ENCODE measurements at regions not wholly inside any gene's neighbourhood (a gene's known extent, or its start where the extent isn't known, plus 50 kb on each side); places are given as distances from the start of the nearest gene placed in this dataset.

DNA sequence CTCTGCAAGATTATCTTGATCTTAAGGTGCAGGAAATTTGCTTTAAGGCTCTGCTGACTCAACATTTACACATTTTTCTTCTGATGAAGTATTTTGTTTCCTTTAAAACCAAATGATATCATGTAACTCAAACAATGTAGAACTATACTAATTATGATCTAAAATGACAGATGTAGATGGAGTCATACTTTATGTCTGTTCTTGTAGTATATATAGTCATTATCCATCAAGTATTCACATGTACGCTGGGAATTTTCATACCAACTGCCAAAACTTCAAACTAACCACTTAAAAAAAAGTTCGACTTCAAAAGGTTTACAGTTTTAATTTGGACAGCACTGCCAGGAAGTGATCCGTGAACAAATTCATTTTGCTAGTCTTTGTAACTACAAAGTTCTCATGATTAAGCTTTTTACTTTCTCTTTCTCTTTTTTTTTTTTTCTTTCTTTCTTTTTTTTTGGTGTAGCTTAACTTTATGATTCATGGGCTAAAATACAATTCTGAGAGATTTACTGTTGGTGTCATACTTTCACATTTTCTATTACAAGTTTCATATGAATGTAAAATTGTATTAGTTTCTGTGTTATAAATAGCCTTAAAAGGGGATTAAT lies 509.0 kb upstream of the CXADR start:
- H3K27me3 ChIP-seq = no peaks in the 10 kb centered on the region
- no peak for DNase-seq (ENCODE audit: low spot score in 2 of 2)
- peaks cover 18% of the 10 kb centered on the region for H3K4me1 ChIP-seq
- TF ChIP-seq POLR2AphosphoS5 (IDR thresholded peaks at IDR 0.05) (no peak), EP300 (IDR thresholded peaks at IDR 0.05) (no peak), POLR2A (IDR thresholded peaks at IDR 0.05) (no peak), CTCF (IDR thresholded peaks at IDR 0.05) (no peak)
- no peaks in the 10 kb centered on the region for H3K9me3 ChIP-seq
- no peak overlapping the region for H3K27ac ChIP-seq
- under 1% methylated on average over 3 of the region's 3 CpGs for WGBS
- H3K4me3 ChIP-seq = no peak overlapping the region
- no peaks in the 10 kb centered on the region for H3K36me3 ChIP-seq

DNA sequence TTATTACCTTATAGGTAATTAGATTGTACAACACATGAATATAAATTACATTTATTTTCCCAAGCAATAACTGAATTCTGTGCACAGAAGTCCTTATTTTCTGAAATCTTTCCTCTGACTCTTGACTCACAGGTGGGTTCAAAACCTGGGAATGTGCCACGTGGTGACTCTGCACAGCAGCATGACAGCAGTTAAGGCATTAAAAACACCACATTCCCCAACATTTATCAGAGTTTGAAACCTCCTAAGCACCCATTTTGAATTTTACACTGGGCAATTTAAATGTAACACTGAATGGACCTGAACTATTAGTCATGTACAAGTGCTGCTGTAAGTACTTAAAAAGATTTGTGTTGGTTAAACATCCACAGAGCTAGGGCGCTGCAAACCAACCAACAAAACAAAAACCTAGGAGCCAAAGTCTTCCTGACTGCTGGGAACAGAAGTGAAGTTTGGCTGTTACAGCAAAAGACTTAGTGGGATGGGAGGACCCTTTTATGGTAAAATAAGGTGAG lies 480.6 kb upstream of the CXADR start:
- TF ChIP-seq POLR2AphosphoS5 (IDR thresholded peaks at IDR 0.05) (no peak), EP300 (IDR thresholded peaks at IDR 0.05) (no peak), CTCF (IDR thresholded peaks at IDR 0.05) (no peak), POLR2A (IDR thresholded peaks at IDR 0.05) (no peak)
- 85% methylated on average over 2 of the region's 2 CpGs for WGBS
- Histone ChIP-seq H3K9me3 (peaks cover 8% of the 10 kb centered on the region), H3K4me3 (no peak overlapping the region), H3K36me3 (no peaks in the 10 kb centered on the region), H3K27me3 (no peaks in the 10 kb centered on the region), H3K27ac (no peak overlapping the region), H3K4me1 (no peaks in the 10 kb centered on the region)
- DNase-seq (ENCODE audit: low spot score in 2 of 2) = no peak

DNA sequence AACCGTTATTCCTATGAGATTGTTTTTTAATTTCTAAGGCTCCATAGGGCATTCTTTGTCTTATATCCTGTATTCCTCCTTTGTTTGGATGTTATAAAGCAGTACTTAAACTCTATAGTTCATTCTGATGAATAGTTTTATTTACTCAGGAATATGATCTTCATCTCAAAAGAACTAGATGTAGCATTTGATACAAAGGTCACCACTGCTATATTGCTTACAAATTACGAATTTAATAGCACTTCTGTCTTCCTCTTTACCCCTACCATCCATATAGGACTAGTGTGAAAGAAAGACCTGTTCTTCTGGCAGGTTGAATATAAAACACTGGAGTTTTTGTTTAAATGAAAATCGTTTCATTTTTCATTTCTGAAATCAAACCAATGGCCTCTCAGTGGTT lies 468.1 kb upstream of the CXADR start:
- Histone ChIP-seq H3K9me3 (no peaks in the 10 kb centered on the region), H3K27me3 (no peaks in the 10 kb centered on the region), H3K27ac (no peak overlapping the region), H3K4me3 (no peak overlapping the region), H3K36me3 (no peaks in the 10 kb centered on the region), H3K4me1 (no peaks in the 10 kb centered on the region)
- 70% methylated on average over 3 of the region's 3 CpGs for WGBS
- DNase-seq (ENCODE audit: low spot score in 2 of 2) = no peak
- TF ChIP-seq CTCF (IDR thresholded peaks at IDR 0.05) (no peak), POLR2A (IDR thresholded peaks at IDR 0.05) (no peak), POLR2AphosphoS5 (IDR thresholded peaks at IDR 0.05) (no peak), EP300 (IDR thresholded peaks at IDR 0.05) (no peak)

- WGBS = 44% methylated on average over 1 of the region's 1 CpG
- DNase-seq (ENCODE audit: low spot score in 2 of 2) = no peak
- no peaks in the 10 kb centered on the region for H3K27me3 ChIP-seq
- H3K9me3 ChIP-seq = no peaks in the 10 kb centered on the region
- no peaks in the 10 kb centered on the region for H3K36me3 ChIP-seq
- H3K4me1 ChIP-seq = peaks cover 2% of the 10 kb centered on the region
- no peak overlapping the region for H3K27ac ChIP-seq
- H3K4me3 ChIP-seq = no peak overlapping the region
- TF ChIP-seq CTCF (IDR thresholded peaks at IDR 0.05) (peak in 1 of 2 donors; percentile 20), POLR2AphosphoS5 (IDR thresholded peaks at IDR 0.05) (no peak)
Measured at GRCh38 chr21:17045214-17045853, 467.5 kb upstream of the CXADR start.

- no peaks in the 10 kb centered on the region for H3K9me3 ChIP-seq
- no peaks in the 10 kb centered on the region for H3K27me3 ChIP-seq
- H3K4me1 ChIP-seq = peaks cover 12% of the 10 kb centered on the region
- TF ChIP-seq EP300 (IDR thresholded peaks at IDR 0.05) = no peak
- TF ChIP-seq POLR2A (IDR thresholded peaks at IDR 0.05) = no peak
- no peak for TF ChIP-seq CTCF (IDR thresholded peaks at IDR 0.05)
- TF ChIP-seq POLR2AphosphoS5 (IDR thresholded peaks at IDR 0.05) = no peak
- H3K4me3 ChIP-seq = no peak overlapping the region
- WGBS = 67% methylated on average over 3 of the region's 3 CpGs
- no peak for DNase-seq (ENCODE audit: low spot score in 2 of 2)
- no peak overlapping the region for H3K27ac ChIP-seq
- H3K36me3 ChIP-seq = no peaks in the 10 kb centered on the region
Measured at GRCh38 chr21:17048974-17049373, 463.9 kb upstream of the CXADR start.

All from suprapubic skin (tissue), 4 donors.